Neural cell (in vitro differentiated cells): ENCODE measurements at regions not wholly inside any gene's neighbourhood (a gene's known extent, or its start where the extent isn't known, plus 50 kb on each side); places are given as distances from the start of the nearest gene placed in this dataset.

Source experiments
- CTCF ChIP-seq: fragments of 450-650 bp; IDR thresholded peaks from 2 replicates; pipeline ENCODE4 v1.5.1; 2014; ENCODE audit warnings: antibody characterized with exemption, mild to moderate bottlenecking, moderate library complexity; ENCODE audit not compliant: poor library complexity, severe bottlenecking
- EP300 ChIP-seq: fragments of 450-650 bp; conservative IDR thresholded peaks from 2 replicates; pipeline ENCODE4 v1.6.1; 2014; ENCODE audit warnings: antibody characterized with exemption, mild to moderate bottlenecking, moderate library complexity; ENCODE audit not compliant: poor library complexity, severe bottlenecking
- EZH2 ChIP-seq: fragments of 200-600, 300-800 bp; shearing (Covaris generic), sonication (generic); IDR thresholded peaks from 2 replicates; pipeline ENCODE4 v1.6.1; 2014; ENCODE audit warnings: antibody characterized with exemption, low read length, borderline replicate concordance, mild to moderate bottlenecking; ENCODE audit not compliant: insufficient read depth, poor library complexity, severe bottlenecking
- POLR2AphosphoS5 ChIP-seq: IDR thresholded peaks from 2 replicates; pipeline ENCODE4 v1.6.1; 2012
- RAD21 ChIP-seq: fragments of 450-650 bp; conservative IDR thresholded peaks from 2 replicates; pipeline ENCODE4 v1.6.1; 2014; ENCODE audit warnings: antibody characterized with exemption, mild to moderate bottlenecking, moderate library complexity
- TAF1 ChIP-seq: IDR thresholded peaks from 2 replicates; pipeline ENCODE4 v1.6.1; 2012; ENCODE audit warnings: low read depth

- no peak for TF ChIP-seq POLR2AphosphoS5
- no peak for TF ChIP-seq CTCF
- TF ChIP-seq EZH2: no peak
- no peak for TF ChIP-seq RAD21
- TF ChIP-seq EP300: no peak
- TF ChIP-seq TAF1: no peak
Observed at GRCh38 chrX:51182545-51182944, 150.1 kb upstream of the NUDT10 start.
